Fibroblast of pulmonary artery (primary cell): ENCODE measurements at regions not wholly inside any gene's neighbourhood (a gene's known extent, or its start where the extent isn't known, plus 50 kb on each side); places are given as distances from the start of the nearest gene placed in this dataset.

Experiments
- DNase-seq: peaks from one replicate; pipeline ENCODE4 v3.0.0-alpha.2; 2010; ENCODE audit warnings: low read depth
- H3K4me3 ChIP-seq: replicated peaks from 2 replicates; pipeline ENCODE4 v1.5.1; 2011; ENCODE audit warnings: low read depth, mild to moderate bottlenecking, control low read depth, low read length, moderate library complexity
- CTCF ChIP-seq: IDR thresholded peaks from 2 replicates; pipeline ENCODE4 v1.5.1; 2011; ENCODE audit warnings: mild to moderate bottlenecking, control low read depth, low read length, inconsistent platforms; ENCODE audit errors: missing control alignments

DNA sequence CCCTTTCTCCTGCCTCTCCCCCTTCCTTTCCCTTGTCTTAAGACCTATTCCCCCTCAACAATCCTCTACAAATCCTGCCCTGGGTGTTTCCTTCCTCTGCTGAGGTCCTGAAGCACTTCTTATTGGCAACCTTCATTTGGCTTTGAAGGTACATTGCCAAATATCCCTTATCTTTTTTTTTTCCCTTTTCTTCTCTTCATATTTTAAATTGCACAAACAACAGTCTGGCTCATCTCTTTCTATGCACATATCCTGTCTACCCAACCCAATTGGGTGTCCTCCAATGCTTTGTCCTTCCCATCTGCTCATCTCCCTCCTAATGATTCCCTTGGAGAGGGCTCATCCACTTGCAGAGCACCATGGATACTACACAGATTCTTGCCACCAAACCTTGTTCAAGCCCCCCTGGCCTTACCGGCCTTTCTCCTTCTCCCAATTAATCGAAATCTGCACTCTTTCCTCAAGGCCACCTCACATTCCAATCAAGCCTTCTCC, 537.9 kb upstream of the JARID2 start:
- no peak overlapping the region for H3K4me3 ChIP-seq
- TF ChIP-seq CTCF = no peak
- DNase-seq = peak; percentile 50

- no peak overlapping the region for H3K4me3 ChIP-seq
- DNase-seq = no peak
- TF ChIP-seq CTCF = no peak
Measured at GRCh38 chr6:14709066-14709670, 536.7 kb upstream of the JARID2 start.

GRCh38 chr6:14709900-14710299, 536.0 kb upstream of the JARID2 start:
- no peak for DNase-seq
- H3K4me3 ChIP-seq = no peak overlapping the region
- TF ChIP-seq CTCF = no peak

DNA sequence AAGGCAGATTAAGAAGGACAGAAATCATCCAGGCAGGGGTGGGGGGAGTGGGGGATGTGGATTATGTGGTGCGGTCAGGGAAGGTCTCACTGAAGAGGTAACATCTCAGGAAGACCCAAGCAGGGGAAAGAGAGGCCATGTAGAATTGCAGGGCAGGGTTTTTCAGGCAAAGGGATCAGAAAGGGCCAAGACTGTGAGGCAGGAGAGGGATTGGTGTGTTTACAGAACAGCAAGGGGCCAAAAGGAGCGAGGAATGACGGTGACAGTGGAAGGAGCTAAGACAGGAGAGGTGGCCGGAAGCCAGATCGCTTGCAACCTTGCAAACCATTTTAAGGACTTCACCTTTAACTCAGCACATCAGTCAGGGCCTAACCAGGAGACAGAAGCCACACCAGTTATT, 535.4 kb upstream of the JARID2 start:
- no peak for DNase-seq
- TF ChIP-seq CTCF = no peak
- H3K4me3 ChIP-seq = no peak overlapping the region

DNA sequence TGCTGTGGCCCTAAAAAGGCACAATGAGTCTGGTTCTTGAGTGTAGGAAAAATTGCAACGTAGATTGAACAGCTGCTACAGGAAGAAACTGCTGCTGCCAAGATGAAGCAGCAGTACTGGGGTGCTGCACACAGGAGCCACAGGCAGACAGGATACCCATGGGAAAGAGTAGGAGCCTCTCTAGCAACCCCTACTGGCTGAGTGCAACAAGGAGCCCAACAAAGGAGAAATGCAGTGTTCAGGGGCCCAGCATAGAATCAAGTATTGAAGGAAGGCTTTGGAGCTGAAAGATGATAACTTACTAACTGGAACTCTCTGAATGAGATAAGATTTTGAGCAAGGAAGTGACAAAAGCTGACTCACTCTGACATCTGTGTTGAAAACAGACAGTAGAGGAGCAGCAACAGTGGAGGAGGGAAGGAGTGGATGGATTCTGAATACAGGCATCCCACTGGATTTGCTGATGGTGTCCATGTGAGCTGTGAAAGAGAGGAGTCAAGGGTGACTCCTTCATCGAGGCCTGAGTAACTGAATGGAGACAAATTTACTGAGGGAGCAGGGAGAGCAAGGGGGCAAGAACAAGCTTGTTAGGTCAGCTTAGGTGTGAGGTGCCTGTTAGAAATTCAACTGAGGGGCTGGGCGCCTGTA, 534.7 kb upstream of the JARID2 start:
- peak; percentile 93 for DNase-seq
- TF ChIP-seq CTCF = peak; percentile 91
- H3K4me3 ChIP-seq = no peak overlapping the region

- no peak overlapping the region for H3K4me3 ChIP-seq
- no peak for TF ChIP-seq CTCF
- DNase-seq = no peak
Measured at GRCh38 chr6:14711704-14712379, 534.0 kb upstream of the JARID2 start.
